Endothelial cell of umbilical vein (primary cell): ENCODE measurements at regions not wholly inside any gene's neighbourhood (a gene's known extent, or its start where the extent isn't known, plus 50 kb on each side); places are given as distances from the start of the nearest gene placed in this dataset.

Experiments used
- BruUV-seq: library from RNA; stranded (reverse); fragments of 400-500 nt; replicated peaks from 2 replicates; lab custom pipeline; 2021; lab: Mats Ljungman, UMichigan
- CTCF ChIA-PET: fragments of 300-600, 350-600 bp; sonication (Branson Sonifier 250); formaldehyde crosslinking; loops from one replicate; lab custom pipeline; 2021; ENCODE audit warnings: antibody characterized with exemption, inconsistent platforms; lab: Charles Lee
- POLR2A ChIA-PET: fragments of 300-600, 350-600 bp; sonication (Branson Sonifier 250); formaldehyde crosslinking; loops from one replicate; lab custom pipeline; 2021; ENCODE audit warnings: antibody characterized with exemption, inconsistent platforms; lab: Charles Lee
- DNase-seq: peaks from one replicate; pipeline ENCODE4 v3.0.0-alpha.2; 2011; ENCODE audit warnings: low read depth, low spot score
- FAIRE-seq: peaks from 2 replicates; lab custom pipeline; 2011; peaks lifted over from hg19 to GRCh38; lab: Jason Lieb, UNC
- H2AFZ ChIP-seq: 2 replicates; pipeline ENCODE4 v1.6.0; 2012; ENCODE audit warnings: low read depth, low read length, control low read depth, inconsistent platforms
- H3K27ac ChIP-seq: 2 replicates; pipeline ENCODE4 v1.5.1; 2011; ENCODE audit warnings: low read depth, mild to moderate bottlenecking, control low read depth, low read length, moderate library complexity; ENCODE audit not compliant: insufficient read depth
- H3K27me3 ChIP-seq, 2 experiments: 2 replicates each; pipeline versions ENCODE4 v1.6.0 to v1.6.1; 2011; ENCODE audit warnings: low read length in 2 of 2, mixed read lengths in 1 of 2; ENCODE audit not compliant: control insufficient read depth in 2 of 2, insufficient read depth in 2 of 2
- H3K36me3 ChIP-seq, 2 experiments: 2 replicates in 1 of 2; 3 replicates in 1 of 2; pipeline ENCODE4 v1.5.1; 2011; ENCODE audit warnings: low read length in 2 of 2, mild to moderate bottlenecking in 1 of 2, moderate library complexity in 1 of 2; ENCODE audit not compliant: control insufficient read depth in 2 of 2, insufficient read depth in 2 of 2; ENCODE audit errors: extremely low read depth in 1 of 2
- H3K4me1 ChIP-seq: 3 replicates; pipeline ENCODE4 v1.5.1; 2011; ENCODE audit warnings: mild to moderate bottlenecking, low read length; ENCODE audit not compliant: control insufficient read depth, insufficient read depth; ENCODE audit errors: extremely low read depth
- H3K4me2 ChIP-seq: 2 replicates; pipeline ENCODE4 v1.6.1; 2011; ENCODE audit warnings: low read length, control low read depth, mixed read lengths; ENCODE audit not compliant: insufficient read depth
- H3K4me3 ChIP-seq, 3 experiments: fragments of 200-600 bp in 1 of 3; sonication (generic), shearing (Covaris generic) in 1 of 3; replicated peaks in 1 of 3; 2 replicates each; pipeline ENCODE4 v1.5.1; 2011 to 2016; ENCODE audit warnings: control low read depth in 3 of 3, low read length in 3 of 3, mild to moderate bottlenecking in 2 of 3, inconsistent platforms in 1 of 3, low read depth in 1 of 3, moderate library complexity in 1 of 3; ENCODE audit not compliant: insufficient read depth in 1 of 3
- H3K79me2 ChIP-seq: 2 replicates; pipeline ENCODE4 v1.6.0; 2012; ENCODE audit warnings: low read length, inconsistent platforms; ENCODE audit not compliant: control insufficient read depth, insufficient read depth
- H3K9ac ChIP-seq: replicated peaks from 2 replicates; pipeline ENCODE3; 2011; ENCODE audit warnings: low read length, control low read depth; ENCODE audit not compliant: insufficient read depth; ENCODE audit errors: extremely low read depth
- H3K9me1 ChIP-seq: replicated peaks from 3 replicates; pipeline ENCODE4 v1.6.0; 2011; ENCODE audit warnings: mild to moderate bottlenecking, low read length; ENCODE audit not compliant: control insufficient read depth, insufficient read depth; ENCODE audit errors: extremely low read depth
- H3K9me3 ChIP-seq: replicated peaks from 2 replicates; pipeline ENCODE4 v1.5.1; 2012; ENCODE audit warnings: low read length, inconsistent platforms; ENCODE audit not compliant: control insufficient read depth, insufficient read depth
- H4K20me1 ChIP-seq: replicated peaks from 2 replicates; pipeline ENCODE3; 2011; ENCODE audit warnings: mild to moderate bottlenecking, low read length; ENCODE audit not compliant: control insufficient read depth, insufficient read depth; ENCODE audit errors: extremely low read depth
- CTCF ChIP-seq, 2 donors: IDR thresholded peaks; 1 replicate in 1 of 2; 2 replicates in 1 of 2; pipeline ENCODE4 v1.5.1; 2011; ENCODE audit warnings: low read length in 2 of 2, mild to moderate bottlenecking in 2 of 2, moderate library complexity in 2 of 2, control low read depth in 1 of 2, inconsistent platforms in 1 of 2, low read depth in 1 of 2; ENCODE audit not compliant: insufficient read depth in 1 of 2; ENCODE audit errors: extremely low read depth in 1 of 2
- EZH2 ChIP-seq: IDR thresholded peaks from 2 replicates; pipeline ENCODE4 v1.6.1; 2012; ENCODE audit warnings: borderline replicate concordance, low read depth, mild to moderate bottlenecking, moderate library complexity, low read length, inconsistent platforms; ENCODE audit not compliant: severe bottlenecking
- FOS ChIP-seq: IDR thresholded peaks from 2 replicates; pipeline ENCODE4 v1.6.1; 2011; ENCODE audit warnings: mild to moderate bottlenecking, low read length, moderate library complexity, borderline replicate concordance; ENCODE audit not compliant: insufficient read depth
- GATA2 ChIP-seq: IDR thresholded peaks from 2 replicates; pipeline ENCODE4 v1.7.0; 2011; ENCODE audit warnings: low read depth, mild to moderate bottlenecking, moderate library complexity, mixed read lengths, low read length; ENCODE audit not compliant: insufficient read length, insufficient read depth
- JUN ChIP-seq: IDR thresholded peaks from 2 replicates; pipeline ENCODE4 v1.6.1; 2011; ENCODE audit warnings: borderline replicate concordance, low read depth; ENCODE audit not compliant: insufficient read length, insufficient read depth
- MAX ChIP-seq: IDR thresholded peaks from 2 replicates; pipeline ENCODE4 v1.6.1; 2011; ENCODE audit not compliant: insufficient read depth, insufficient read length
- MYC ChIP-seq: IDR thresholded peaks from one replicate; pipeline ENCODE4 v1.6.1; 2011; ENCODE audit warnings: mild to moderate bottlenecking, low read depth, low read length
- POLR2A ChIP-seq: IDR thresholded peaks from 2 replicates; pipeline ENCODE4 v1.6.1; 2012; ENCODE audit warnings: low read depth, mild to moderate bottlenecking, control low read depth, low read length
- POLR2AphosphoS5 ChIP-seq: IDR thresholded peaks from 2 replicates; pipeline ENCODE4 v1.6.1; 2012; ENCODE audit warnings: low read depth, mild to moderate bottlenecking, control low read depth, low read length, moderate library complexity; ENCODE audit not compliant: insufficient read depth
- dilution Hi-C: fragments of 300-500 bp; cut with MboI; formaldehyde crosslinking; loops from one replicate; pipeline ENCODE4 v1.15.0; 2019; ENCODE audit warnings: low sequenced_read_pairs; ENCODE audit not compliant: extremely low pct_ligation_motif_present
- intact Hi-C: fragments of 100-400 bp; cut with micrococcal nuclease; formaldehyde crosslinking; loops from one replicate; pipeline ENCODE4 v1.10.0; 2022

- H3K27me3 ChIP-seq: no peaks in the 10 kb centered on the region
- H2AFZ ChIP-seq: no peak overlapping the region
- H3K4me3 ChIP-seq: no peak overlapping the region
- H3K9me3 ChIP-seq: no peaks in the 10 kb centered on the region
- TF ChIP-seq JUN: no peak
- TF ChIP-seq EZH2: no peak
- no peak for TF ChIP-seq GATA2
- TF ChIP-seq MAX: no peak
- TF ChIP-seq MYC: no peak
- no peak for TF ChIP-seq FOS
- dilution Hi-C loops: no loop called here
- POLR2A ChIA-PET: no interaction called here
- DNase-seq: no peak
- no peaks in the 10 kb centered on the region for H3K79me2 ChIP-seq
- no peaks in the 10 kb centered on the region for H3K36me3 ChIP-seq
- CTCF ChIA-PET: no interaction called here
- no peaks in the 10 kb centered on the region for H3K9me1 ChIP-seq
- H3K4me1 ChIP-seq: no peaks in the 10 kb centered on the region
- H4K20me1 ChIP-seq: no peaks in the 10 kb centered on the region
- no peak overlapping the region for H3K4me2 ChIP-seq
- no TSS peak for BruUV-seq
- H3K9ac ChIP-seq: no peak overlapping the region
- intact Hi-C loops: no loop called here
- no peak overlapping the region for H3K27ac ChIP-seq
- no peak for FAIRE-seq
Measured at GRCh38 chr5:160903551-160903950, 51.5 kb upstream of the ATP10B start.

- Histone ChIP-seq H3K9me1 (no peaks in the 10 kb centered on the region), H3K79me2 (no peaks in the 10 kb centered on the region), H3K36me3 (no peaks in the 10 kb centered on the region), H3K9ac (no peak overlapping the region), H3K4me2 (no peak overlapping the region), H3K4me1 (no peaks in the 10 kb centered on the region), H2AFZ (no peak overlapping the region), H3K9me3 (no peaks in the 10 kb centered on the region), H4K20me1 (no peaks in the 10 kb centered on the region), H3K27ac (no peak overlapping the region), H3K27me3 (no peaks in the 10 kb centered on the region), H3K4me3 (no peak overlapping the region)
- no TSS peak for BruUV-seq
- DNase-seq (no peak), FAIRE-seq (no peak)
- CTCF ChIA-PET: no interaction called here
- no peak for TF ChIP-seq POLR2AphosphoS5
- no peak for TF ChIP-seq FOS
- no peak for TF ChIP-seq POLR2A
- TF ChIP-seq JUN: no peak
- TF ChIP-seq CTCF (IDR thresholded peaks at IDR 0.05; ENCODE audit: extremely low read depth in 1 of 2, insufficient read depth in 1 of 2, low read depth in 1 of 2, low read length in 2 of 2): no peak
- TF ChIP-seq GATA2: no peak
- TF ChIP-seq MAX: no peak
- TF ChIP-seq EZH2: no peak
- no peak for TF ChIP-seq MYC
- dilution Hi-C loops: no loop called here
- POLR2A ChIA-PET: no interaction called here
- intact Hi-C loops: no loop called here
Measured at GRCh38 chr5:160903076-160903475, 51.1 kb upstream of the ATP10B start.
